Hepatocyte (in vitro differentiated cells): ENCODE measurements at regions not wholly inside any gene's neighbourhood (a gene's known extent, or its start where the extent isn't known, plus 50 kb on each side); places are given as distances from the start of the nearest gene placed in this dataset.
"Not testable (repeated sequence)": the region's sequence is repeated elsewhere in the genome, so short reads cannot be mapped to it uniquely, and the experiment has no call there.

Experiments used
- DNase-seq: peaks from one replicate; pipeline ENCODE4 v3.0.0-alpha.2; 2016; ENCODE audit warnings: low spot score
- H2AFZ ChIP-seq: fragments of 200-600 bp; sonication (generic); 2 replicates; pipeline ENCODE4 v1.6.0; 2016; ENCODE audit warnings: antibody characterized with exemption, mild to moderate bottlenecking
- H3K27ac ChIP-seq: fragments of 200-600 bp; sonication (generic); 2 replicates; pipeline ENCODE4 v1.5.1; 2016; ENCODE audit warnings: mild to moderate bottlenecking
- H3K27me3 ChIP-seq: fragments of 200-600 bp; sonication (generic); 2 replicates; pipeline ENCODE4 v1.6.1; 2016
- H3K36me3 ChIP-seq: fragments of 200-600 bp; sonication (generic); replicated peaks from 2 replicates; pipeline ENCODE4 v1.5.1; 2016; ENCODE audit warnings: low read depth; ENCODE audit not compliant: insufficient read depth
- H3K4me1 ChIP-seq: fragments of 200-600 bp; sonication (generic); 2 replicates; pipeline ENCODE4 v1.5.1; 2016; ENCODE audit warnings: mild to moderate bottlenecking, moderate library complexity; ENCODE audit not compliant: insufficient read depth
- H3K4me2 ChIP-seq: fragments of 200-600 bp; sonication (generic); 2 replicates; pipeline ENCODE4 v1.6.0; 2016
- H3K4me3 ChIP-seq: fragments of 200-600 bp; sonication (generic); 2 replicates; pipeline ENCODE4 v1.5.1; 2016; ENCODE audit warnings: mild to moderate bottlenecking
- H3K79me2 ChIP-seq: fragments of 200-600 bp; sonication (generic); 2 replicates; pipeline ENCODE4 v1.6.0; 2017; ENCODE audit warnings: mild to moderate bottlenecking
- H3K9me2 ChIP-seq: fragments of 200-600 bp; sonication (generic); replicated peaks from 2 replicates; pipeline ENCODE4 v1.6.0; 2017; ENCODE audit warnings: mild to moderate bottlenecking; ENCODE audit not compliant: insufficient read depth
- H3K9me3 ChIP-seq: fragments of 200-600 bp; sonication (generic); 2 replicates; pipeline ENCODE4 v1.5.1; 2016; ENCODE audit warnings: low read depth, mild to moderate bottlenecking
- H4K20me1 ChIP-seq: fragments of 200-600 bp; sonication (generic); 2 replicates; pipeline ENCODE4 v1.6.0; 2016; ENCODE audit warnings: mild to moderate bottlenecking; ENCODE audit not compliant: insufficient read depth, poor library complexity, severe bottlenecking
- EZH2 ChIP-seq: fragments of 200-600 bp; sonication (generic); IDR thresholded peaks from 2 replicates; pipeline ENCODE4 v1.6.1; 2016; ENCODE audit warnings: antibody characterized with exemption, mild to moderate bottlenecking, borderline replicate concordance
- EZH2phosphoT487 ChIP-seq: fragments of 200-600 bp; sonication (generic); IDR thresholded peaks from one replicate; pipeline ENCODE4 v1.6.1; 2018; ENCODE audit warnings: antibody characterized with exemption, mild to moderate bottlenecking, low read depth, moderate library complexity; ENCODE audit not compliant: unreplicated experiment, severe bottlenecking
- WGBS: methylation state at CpG from one replicate; pipeline ENCODE4 v1.1.6; 2016; ENCODE audit warnings: low lambda C conversion rate; ENCODE audit errors: missing lambda C conversion rate; 5-methylcytosine and 5-hydroxymethylcytosine counted together
- TF ChIP-seq, protein P1 (sequence below): fragments of 200-600 bp; sonication (generic); IDR thresholded peaks from 2 replicates; pipeline ENCODE4 v1.5.1; 2016; ENCODE audit warnings: antibody characterized with exemption, mild to moderate bottlenecking; ENCODE audit not compliant: poor library complexity

- 96% methylated on average over 20 of the region's 70 CpGs for WGBS
- DNase-seq, result no peak
- TF ChIP-seq, protein P1, sequence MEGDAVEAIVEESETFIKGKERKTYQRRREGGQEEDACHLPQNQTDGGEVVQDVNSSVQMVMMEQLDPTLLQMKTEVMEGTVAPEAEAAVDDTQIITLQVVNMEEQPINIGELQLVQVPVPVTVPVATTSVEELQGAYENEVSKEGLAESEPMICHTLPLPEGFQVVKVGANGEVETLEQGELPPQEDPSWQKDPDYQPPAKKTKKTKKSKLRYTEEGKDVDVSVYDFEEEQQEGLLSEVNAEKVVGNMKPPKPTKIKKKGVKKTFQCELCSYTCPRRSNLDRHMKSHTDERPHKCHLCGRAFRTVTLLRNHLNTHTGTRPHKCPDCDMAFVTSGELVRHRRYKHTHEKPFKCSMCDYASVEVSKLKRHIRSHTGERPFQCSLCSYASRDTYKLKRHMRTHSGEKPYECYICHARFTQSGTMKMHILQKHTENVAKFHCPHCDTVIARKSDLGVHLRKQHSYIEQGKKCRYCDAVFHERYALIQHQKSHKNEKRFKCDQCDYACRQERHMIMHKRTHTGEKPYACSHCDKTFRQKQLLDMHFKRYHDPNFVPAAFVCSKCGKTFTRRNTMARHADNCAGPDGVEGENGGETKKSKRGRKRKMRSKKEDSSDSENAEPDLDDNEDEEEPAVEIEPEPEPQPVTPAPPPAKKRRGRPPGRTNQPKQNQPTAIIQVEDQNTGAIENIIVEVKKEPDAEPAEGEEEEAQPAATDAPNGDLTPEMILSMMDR, result no peak
- TF ChIP-seq EZH2phosphoT487 (no peak), EZH2 (no peak)
Observed at GRCh38 chr15:19944261-19944888, 597.2 kb downstream of the GOLGA6L6 start.

GRCh38 chr15:19943515-19943914, 598.1 kb downstream of the GOLGA6L6 start:
- H3K4me1 ChIP-seq, result no peaks in the 10 kb centered on the region
- no peak overlapping the region for H3K4me2 ChIP-seq
- TF ChIP-seq EZH2, result no peak
- TF ChIP-seq, protein P1, result no peak
- TF ChIP-seq EZH2phosphoT487, result no peak
- H3K4me3 ChIP-seq, result no peak overlapping the region
- DNase-seq, result no peak
- H3K27ac ChIP-seq, result no peak overlapping the region
- WGBS, result no CpG with 5 or more reads among the region's 51 CpGs
- H3K27me3 ChIP-seq, result no peaks in the 10 kb centered on the region
- no peaks in the 10 kb centered on the region for H3K9me3 ChIP-seq
- no peaks in the 10 kb centered on the region for H3K79me2 ChIP-seq
- no peak overlapping the region for H2AFZ ChIP-seq
- H4K20me1 ChIP-seq, result no peaks in the 10 kb centered on the region
- no peaks in the 10 kb centered on the region for H3K36me3 ChIP-seq
- no peaks in the 10 kb centered on the region for H3K9me2 ChIP-seq

More at GRCh38 chr15:19944261-19944888, 597.2 kb downstream of the GOLGA6L6 start:
- Histone ChIP-seq H3K27ac (no peak overlapping the region), H3K9me3 (no peaks in the 10 kb centered on the region), H3K4me3 (no peak overlapping the region), H3K79me2 (no peaks in the 10 kb centered on the region), H3K27me3 (no peaks in the 10 kb centered on the region), H2AFZ (no peak overlapping the region), H3K36me3 (no peaks in the 10 kb centered on the region), H3K4me1 (no peaks in the 10 kb centered on the region), H4K20me1 (no peaks in the 10 kb centered on the region), H3K9me2 (no peaks in the 10 kb centered on the region), H3K4me2 (no peak overlapping the region)

DNA sequence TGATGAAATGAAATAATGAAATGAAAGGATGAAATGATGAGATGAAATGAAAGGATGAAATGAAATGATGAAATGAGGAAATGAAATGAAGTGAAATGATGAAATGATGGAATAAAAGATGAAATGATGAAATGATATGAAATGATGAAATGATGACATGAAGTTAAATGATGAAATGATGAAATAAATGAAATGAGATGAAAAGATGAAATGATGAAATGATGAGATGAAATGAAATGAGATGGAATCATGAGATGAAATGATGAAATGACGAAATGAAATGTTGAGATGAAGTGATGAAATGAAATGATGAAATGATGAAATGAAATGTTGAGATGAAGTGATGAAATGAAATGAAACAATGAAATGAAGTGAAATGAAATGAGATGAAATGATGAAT, 638.3 kb downstream of the GOLGA6L6 start:
- WGBS, result 78% methylated on average over 1 of the region's 1 CpG
- not testable (repeated sequence) for H4K20me1 ChIP-seq, H3K27ac ChIP-seq, H3K36me3 ChIP-seq, H3K9me3 ChIP-seq, H3K27me3 ChIP-seq, H2AFZ ChIP-seq, DNase-seq, H3K79me2 ChIP-seq, H3K4me1 ChIP-seq, H3K4me3 ChIP-seq, H3K9me2 ChIP-seq, H3K4me2 ChIP-seq

DNA sequence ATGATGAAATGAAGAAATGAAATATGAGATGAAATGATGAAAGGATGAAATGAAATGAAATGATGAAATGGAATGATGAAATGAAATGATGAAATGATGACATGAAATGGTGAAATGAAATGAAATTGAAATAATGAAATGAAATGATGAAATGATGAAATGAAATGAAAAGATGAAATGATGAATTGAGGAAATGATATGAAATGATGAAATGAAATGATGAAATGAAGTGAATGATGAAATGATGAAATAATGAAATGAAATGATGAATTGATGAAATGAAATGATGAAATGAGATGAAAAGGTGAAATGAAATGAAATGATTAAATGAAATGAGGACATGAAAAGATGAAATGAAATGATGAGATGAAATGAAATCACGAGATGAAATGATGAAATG, 639.2 kb downstream of the GOLGA6L6 start:
- H4K20me1 ChIP-seq, H3K4me1 ChIP-seq, H3K36me3 ChIP-seq, H3K9me3 ChIP-seq, H3K9me2 ChIP-seq, H3K27ac ChIP-seq, H2AFZ ChIP-seq, H3K27me3 ChIP-seq, H3K79me2 ChIP-seq, H3K4me3 ChIP-seq, H3K4me2 ChIP-seq, DNase-seq: not testable (repeated sequence)
- WGBS, result 71% methylated on average over 1 of the region's 1 CpG

DNA sequence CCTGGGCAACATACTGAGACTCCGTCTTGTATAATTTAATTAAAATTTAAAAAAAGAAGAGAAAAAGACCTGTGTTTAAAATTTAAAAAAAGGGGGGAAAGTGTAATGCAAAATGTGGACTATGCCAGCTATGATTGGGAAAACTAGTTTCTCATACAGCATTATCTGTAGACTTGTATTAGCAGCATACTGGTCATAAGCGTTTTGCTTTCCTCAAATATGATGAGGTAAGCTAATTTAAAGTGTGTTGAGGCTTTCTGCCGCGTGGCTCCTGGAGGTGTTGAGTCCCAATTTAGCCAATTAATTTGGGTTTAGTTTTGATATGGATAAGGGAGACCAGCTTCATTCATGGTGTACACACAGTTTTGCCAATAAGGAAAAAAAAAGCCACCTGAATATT, 640.2 kb downstream of the GOLGA6L6 start:
- not testable (repeated sequence) for H3K4me3 ChIP-seq, H3K4me1 ChIP-seq, H3K4me2 ChIP-seq, H3K27ac ChIP-seq, H3K9me3 ChIP-seq, H3K9me2 ChIP-seq, H3K79me2 ChIP-seq, H3K36me3 ChIP-seq, H3K27me3 ChIP-seq, H2AFZ ChIP-seq, DNase-seq, H4K20me1 ChIP-seq
- WGBS, result 60% methylated on average over 4 of the region's 4 CpGs
